ENCODE measurements at regions not wholly inside any gene's neighbourhood (a gene's known extent, or its start where the extent isn't known, plus 50 kb on each side); places are given as distances from the start of the nearest gene placed in this dataset.

GRCh38 chr4:19005211-19005610 lies 983.7 kb upstream of the LCORL start:
- Histone ChIP-seq H3K27ac (no peak overlapping the region), H3K9me3 (replicated peaks in 1 of 3) (no peaks in the 10 kb centered on the region), H3K27me3 (no peaks in the 10 kb centered on the region), H3K4me3 (no peak overlapping the region), H3K4me1 (replicated peaks in 1 of 2) (no peaks in the 10 kb centered on the region), H3K36me3 (replicated peaks in 1 of 2) (no peaks in the 10 kb centered on the region)
- WGBS, 4 donors: 56 to 75% (median 59%) methylated on average over 1 of the region's 1 CpG
- intact Hi-C loops (cut with DNase I): no loop called here
- TF ChIP-seq POLR2A (IDR thresholded peaks at IDR 0.05) (no peak), CTCF (IDR thresholded peaks at IDR 0.05) (no peak)
- no peak for DNase-seq

- Histone ChIP-seq H3K4me3 (no peak overlapping the region), H3K9me3 (replicated peaks in 1 of 3) (no peaks in the 10 kb centered on the region), H3K27me3 (no peaks in the 10 kb centered on the region), H3K36me3 (replicated peaks in 1 of 2) (no peaks in the 10 kb centered on the region), H3K4me1 (replicated peaks in 1 of 2) (no peaks in the 10 kb centered on the region), H3K27ac (no peak overlapping the region)
- 75 to 79% (median 78%) methylated on average over 4 of the region's 4 CpGs for WGBS, 4 donors
- DNase-seq: no peak
- no peak for TF ChIP-seq POLR2A (IDR thresholded peaks at IDR 0.05)
- TF ChIP-seq CTCF (IDR thresholded peaks at IDR 0.05): no peak
- intact Hi-C loops (cut with DNase I): no loop called here
These were observed 980.6 kb upstream of the LCORL start for GRCh38 chr4:19002170-19002569.

GRCh38 chr4:18999595-18999994 lies 978.0 kb upstream of the LCORL start:
- WGBS, 4 donors: 87 to 92% (median 88%) methylated on average over 5 of the region's 5 CpGs
- no peak for TF ChIP-seq POLR2A (IDR thresholded peaks at IDR 0.05)
- no peak for TF ChIP-seq CTCF (IDR thresholded peaks at IDR 0.05)

GRCh38 chr4:18981234-18981615 lies 959.7 kb upstream of the LCORL start:
- Histone ChIP-seq H3K27me3 (no peaks in the 10 kb centered on the region), H3K4me3 (no peak overlapping the region), H3K9me3 (replicated peaks in 1 of 3) (no peaks in the 10 kb centered on the region), H3K27ac (no peak overlapping the region), H3K36me3 (replicated peaks in 1 of 2) (no peaks in the 10 kb centered on the region), H3K4me1 (replicated peaks in 1 of 2) (no peaks in the 10 kb centered on the region)
- TF ChIP-seq CTCF (IDR thresholded peaks at IDR 0.05) (no peak), POLR2A (IDR thresholded peaks at IDR 0.05) (no peak)
- DNase-seq: no peak
- intact Hi-C loops (cut with DNase I): no loop called here
- 67 to 82% (median 78%) methylated on average over 4 of the region's 4 CpGs for WGBS, 4 donors

More at GRCh38 chr4:18999595-18999994, 978.0 kb upstream of the LCORL start:
- no peaks in the 10 kb centered on the region for H3K36me3 ChIP-seq (replicated peaks in 1 of 2)
- intact Hi-C loops (cut with DNase I): no loop called here
- no peak overlapping the region for H3K27ac ChIP-seq
- no peak overlapping the region for H3K4me3 ChIP-seq
- H3K9me3 ChIP-seq (replicated peaks in 1 of 3): no peaks in the 10 kb centered on the region
- no peaks in the 10 kb centered on the region for H3K4me1 ChIP-seq (replicated peaks in 1 of 2)
- no peaks in the 10 kb centered on the region for H3K27me3 ChIP-seq
- DNase-seq: no peak

Data from adrenal gland (tissue), 9 donors.